ENCODE measurements at regions not wholly inside any gene's neighbourhood (a gene's known extent, or its start where the extent isn't known, plus 50 kb on each side); places are given as distances from the start of the nearest gene placed in this dataset.

- TF ChIP-seq NFRKB (IDR thresholded peaks at IDR 0.05) = no peak
- no peak for TF ChIP-seq LEF1 (IDR thresholded peaks at IDR 0.05; ENCODE audit: borderline replicate concordance)
- no peak for TF ChIP-seq ZNF384 (IDR thresholded peaks at IDR 0.05)
- no peak for TF ChIP-seq SP1 (IDR thresholded peaks at IDR 0.05)
Observed at GRCh38 chr3:140761076-140761639, 83.3 kb downstream of the TRIM42 start.
